ENCODE measurements at regions not wholly inside any gene's neighbourhood (a gene's known extent, or its start where the extent isn't known, plus 50 kb on each side); places are given as distances from the start of the nearest gene placed in this dataset.

DNA sequence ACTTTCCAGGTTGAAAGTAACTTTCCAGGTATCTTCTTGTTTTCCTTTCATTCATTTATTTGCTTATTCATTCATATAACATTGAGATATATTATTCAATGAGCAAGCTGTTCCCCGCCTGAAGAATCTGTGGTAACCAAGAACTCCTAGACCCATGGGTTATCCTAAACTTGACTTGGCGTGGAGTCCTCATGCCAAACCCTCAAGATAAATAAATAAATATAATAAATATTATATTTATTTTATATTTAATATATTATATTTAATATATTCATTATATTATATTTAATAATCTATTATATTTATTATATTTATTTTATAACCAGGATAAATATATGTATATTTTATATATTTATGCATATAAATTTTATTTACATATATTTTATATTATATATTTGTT, 674.8 kb downstream of the SUCLG1 start:
- in situ Hi-C loops (cut with MboI; ENCODE audit: low pct_unique_long_range_greater_than_20kb, low sequenced_read_pairs) = no loop called here
- DNase-seq = no peak

DNA sequence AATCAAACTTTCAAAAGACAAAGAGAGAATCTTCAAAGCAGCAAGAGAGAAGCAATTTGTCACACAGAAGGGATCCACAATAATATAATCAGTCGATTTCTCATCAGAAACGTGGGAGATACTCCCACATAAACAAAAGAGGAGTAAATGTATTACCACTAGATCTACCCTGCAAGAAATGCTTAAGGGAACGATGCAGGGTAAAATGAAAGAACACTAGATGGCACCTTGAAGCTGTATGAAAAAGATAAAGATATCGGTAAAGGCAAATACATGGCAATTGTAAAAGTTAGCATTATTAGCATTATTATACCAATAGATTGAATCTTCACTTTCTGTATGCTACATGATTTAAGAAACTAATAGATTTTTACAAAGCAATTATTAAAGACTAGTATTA, 677.0 kb downstream of the SUCLG1 start:
- DNase-seq = no peak
- in situ Hi-C loops (cut with MboI; ENCODE audit: low pct_unique_long_range_greater_than_20kb, low sequenced_read_pairs) = no loop called here

DNA sequence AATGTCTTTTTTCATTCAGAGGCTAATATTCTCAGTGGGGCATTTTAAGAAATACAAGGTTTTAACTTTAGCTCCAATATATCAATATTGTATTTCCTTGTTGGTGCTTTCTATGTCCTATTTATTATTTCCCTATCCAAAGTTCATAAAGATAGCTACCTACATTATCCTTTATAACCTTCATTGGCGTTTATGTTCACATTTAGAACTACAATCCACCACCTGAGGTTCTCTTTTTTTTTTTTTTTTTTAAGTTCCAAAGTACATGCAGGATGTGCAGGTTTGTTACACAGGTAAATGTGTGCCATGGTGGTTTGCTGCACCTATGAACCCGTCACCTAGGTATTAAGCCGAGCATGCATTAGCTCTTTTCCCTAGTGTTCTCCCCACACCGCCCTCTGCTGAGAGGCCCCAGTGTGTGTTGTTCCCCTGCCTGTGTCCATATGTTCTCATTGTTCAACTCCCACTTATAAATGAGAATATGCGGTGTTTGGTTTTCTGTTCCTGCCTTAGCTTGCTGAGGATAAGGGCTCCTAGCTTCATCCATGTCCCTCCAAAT, 694.6 kb downstream of the SUCLG1 start:
- in situ Hi-C loops (cut with MboI; ENCODE audit: low pct_unique_long_range_greater_than_20kb, low sequenced_read_pairs) = no loop called here
- no peak for DNase-seq

GRCh38 chr2:83757329-83757728, 701.8 kb downstream of the SUCLG1 start:
- in situ Hi-C loops (cut with MboI; ENCODE audit: low pct_unique_long_range_greater_than_20kb, low sequenced_read_pairs) = no loop called here
- no peak for DNase-seq

DNA sequence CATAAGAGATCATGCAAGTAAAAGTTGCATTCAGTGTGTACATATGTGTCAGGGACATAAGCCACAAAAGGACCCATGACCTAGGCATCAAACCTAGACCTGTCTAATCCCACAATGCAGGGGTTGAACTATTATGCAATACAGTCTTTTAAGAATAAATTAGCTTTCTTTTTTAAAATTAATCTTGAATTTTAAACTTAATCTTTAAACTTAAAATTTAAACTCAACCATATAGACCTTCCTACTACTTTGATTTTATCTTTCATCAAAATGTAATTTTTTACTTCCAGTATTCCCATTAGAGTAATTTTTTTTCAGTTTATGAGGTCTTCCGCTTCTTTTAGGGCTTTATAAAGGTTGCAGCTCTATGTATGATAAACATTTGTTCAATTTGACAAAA, 702.9 kb downstream of the SUCLG1 start:
- in situ Hi-C loops (cut with MboI; ENCODE audit: low pct_unique_long_range_greater_than_20kb, low sequenced_read_pairs) = no loop called here
- DNase-seq = no peak

GRCh38 chr2:83747141-83747540, 711.9 kb downstream of the SUCLG1 start:
- DNase-seq = no peak
- in situ Hi-C loops (cut with MboI; ENCODE audit: low pct_unique_long_range_greater_than_20kb, low sequenced_read_pairs) = no loop called here

DNA sequence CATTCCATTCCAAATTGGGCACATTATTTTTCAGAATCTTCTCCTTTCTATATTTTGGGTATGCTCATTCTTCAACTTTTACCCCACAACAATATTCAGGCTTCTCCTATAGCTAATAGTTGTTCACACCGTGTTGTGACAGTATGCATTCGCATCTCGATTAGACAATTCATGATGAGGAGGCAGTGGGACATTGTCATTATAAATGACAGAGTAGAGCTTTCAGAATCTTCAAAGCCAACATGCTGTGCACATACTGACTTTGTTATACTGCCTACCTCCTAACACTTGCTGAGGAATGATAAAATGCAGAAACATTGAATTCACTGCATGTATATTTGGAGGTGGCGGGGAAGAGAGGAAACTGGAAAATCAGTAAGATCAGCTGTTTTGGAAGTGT, 714.2 kb downstream of the SUCLG1 start:
- DNase-seq = no peak
- in situ Hi-C loops (cut with MboI; ENCODE audit: low pct_unique_long_range_greater_than_20kb, low sequenced_read_pairs) = no loop called here

- in situ Hi-C loops (cut with MboI; ENCODE audit: low pct_unique_long_range_greater_than_20kb, low sequenced_read_pairs) = no loop called here
- no peak for DNase-seq
Measured at GRCh38 chr2:83742117-83742782, 716.8 kb downstream of the SUCLG1 start.

DNA sequence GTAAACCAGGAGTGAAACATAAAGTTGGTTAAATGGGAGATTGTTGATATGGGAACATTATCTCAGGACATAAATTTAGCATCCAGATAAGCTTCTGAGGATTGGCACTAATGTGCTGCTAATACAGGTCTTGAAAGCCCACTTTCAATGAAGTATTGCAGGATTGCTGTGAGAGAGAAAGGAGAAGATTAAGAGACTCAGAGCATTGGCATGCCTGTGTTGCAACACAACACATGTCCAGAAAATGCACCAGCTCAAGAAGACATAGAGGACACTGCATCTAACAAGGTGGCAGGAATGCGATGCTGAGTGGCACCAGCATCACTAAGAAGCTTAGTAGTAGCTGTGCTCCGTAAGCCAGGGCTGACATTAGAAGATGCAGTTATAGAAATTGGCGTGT, 728.9 kb downstream of the SUCLG1 start:
- DNase-seq = no peak
- in situ Hi-C loops (cut with MboI; ENCODE audit: low pct_unique_long_range_greater_than_20kb, low sequenced_read_pairs) = no loop called here

DNA sequence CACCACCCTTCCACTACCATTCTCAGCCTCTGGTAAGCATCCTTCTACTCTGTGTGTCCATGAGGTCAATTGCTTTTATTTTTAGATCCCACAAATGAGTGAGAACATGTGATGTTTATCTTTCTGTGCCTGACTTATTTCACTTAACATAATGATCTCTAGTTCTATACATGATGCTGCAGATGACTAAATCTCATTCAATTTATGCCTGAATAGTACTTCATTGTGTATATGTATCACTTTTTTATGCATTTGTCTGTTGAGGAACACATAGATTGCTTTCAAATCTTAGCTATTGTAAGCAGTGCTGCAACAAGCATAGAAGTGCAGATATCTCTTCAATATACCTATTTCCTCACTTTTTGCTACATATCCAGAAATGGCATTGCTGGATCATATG, 733.3 kb downstream of the SUCLG1 start:
- in situ Hi-C loops (cut with MboI; ENCODE audit: low pct_unique_long_range_greater_than_20kb, low sequenced_read_pairs) = no loop called here
- no peak for DNase-seq

DNA sequence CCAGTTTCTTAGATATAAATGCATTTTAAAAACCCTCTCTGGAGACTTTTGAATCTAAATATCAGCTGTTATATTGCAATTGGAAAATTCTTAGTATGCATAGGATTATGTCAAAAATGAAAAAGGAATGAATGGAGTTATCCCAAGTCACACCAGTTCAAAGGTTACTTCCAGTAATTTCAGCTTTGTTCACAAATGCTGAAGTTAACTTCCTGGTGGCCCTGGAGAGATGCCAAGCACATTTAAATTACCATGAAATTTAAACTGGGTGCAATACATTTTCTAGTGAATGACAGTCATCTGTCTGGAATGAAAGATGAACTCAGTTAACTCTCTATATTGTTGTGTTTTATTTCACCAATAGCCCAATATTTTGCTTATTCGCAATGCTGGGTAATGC, 753.9 kb downstream of the SUCLG1 start:
- in situ Hi-C loops (cut with MboI; ENCODE audit: low pct_unique_long_range_greater_than_20kb, low sequenced_read_pairs) = no loop called here
- DNase-seq = no peak

DNA sequence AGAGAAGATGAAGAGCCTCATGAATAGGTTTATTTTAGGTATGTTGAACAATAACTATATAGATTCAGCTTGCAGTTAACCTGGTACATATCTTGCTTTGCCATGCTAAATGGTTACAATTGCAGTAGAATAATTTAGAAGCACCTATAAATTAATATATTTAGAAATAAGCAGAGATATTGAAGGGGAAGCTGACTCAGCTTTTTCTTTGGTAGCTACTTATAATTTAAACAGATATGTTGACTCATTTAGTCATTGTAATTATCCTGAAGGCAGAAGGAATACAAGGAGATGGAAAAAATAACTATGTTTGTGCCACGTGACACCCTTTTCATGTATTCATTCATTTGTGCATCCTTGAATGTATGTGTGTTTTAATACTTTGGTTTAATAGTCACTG, 755.5 kb downstream of the SUCLG1 start:
- in situ Hi-C loops (cut with MboI; ENCODE audit: low pct_unique_long_range_greater_than_20kb, low sequenced_read_pairs) = no loop called here

GRCh38 chr2:83696838-83697237, 762.2 kb downstream of the SUCLG1 start:
- in situ Hi-C loops (cut with MboI; ENCODE audit: low pct_unique_long_range_greater_than_20kb, low sequenced_read_pairs) = no loop called here
- no peak for DNase-seq

More for the DNA sequence above, 755.5 kb downstream of the SUCLG1 start:
- no peak for DNase-seq

DNA sequence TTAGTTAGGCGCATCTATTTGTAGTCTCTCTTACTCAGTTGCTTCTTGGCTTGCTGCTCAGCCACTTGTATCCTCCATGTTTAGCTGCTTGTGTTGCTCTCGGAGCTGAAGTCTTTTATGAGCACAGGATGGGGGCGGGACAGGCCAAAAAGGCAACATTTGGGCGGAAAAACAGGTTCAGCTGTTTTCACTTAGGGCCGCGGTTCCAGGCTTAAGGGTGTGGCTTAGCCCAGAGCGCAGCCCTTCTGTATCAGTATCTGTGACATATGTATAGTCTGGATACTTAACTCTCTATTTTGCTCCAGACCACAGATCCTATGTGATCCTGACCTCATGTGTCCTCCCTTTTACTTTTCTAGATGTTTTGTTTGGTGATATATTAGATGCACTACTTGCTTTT, 763.5 kb downstream of the SUCLG1 start:
- in situ Hi-C loops (cut with MboI; ENCODE audit: low pct_unique_long_range_greater_than_20kb, low sequenced_read_pairs) = no loop called here
- DNase-seq = no peak

GRCh38 chr2:83695037-83695436, 764.0 kb downstream of the SUCLG1 start:
- in situ Hi-C loops (cut with MboI; ENCODE audit: low pct_unique_long_range_greater_than_20kb, low sequenced_read_pairs) = no loop called here

DNA sequence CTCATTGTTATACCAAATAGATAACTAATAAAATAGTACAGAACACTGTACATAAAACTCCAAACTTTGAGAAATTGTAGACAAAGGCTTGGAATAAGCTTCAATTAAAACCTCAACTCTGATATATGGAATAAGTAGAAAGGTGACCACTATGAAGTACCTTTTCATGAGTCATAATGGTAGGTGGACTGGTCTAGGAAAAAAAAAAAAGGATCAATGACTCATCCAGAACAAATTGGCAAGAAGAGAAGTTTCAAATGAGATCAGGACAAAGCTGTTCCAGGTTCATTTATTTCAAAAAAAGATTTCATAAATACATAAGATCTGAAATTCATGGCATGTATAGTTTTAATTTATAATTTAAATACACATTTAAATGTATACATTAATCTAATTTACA, 769.7 kb downstream of the SUCLG1 start:
- in situ Hi-C loops (cut with MboI; ENCODE audit: low pct_unique_long_range_greater_than_20kb, low sequenced_read_pairs) = no loop called here
- no peak for DNase-seq

More at GRCh38 chr2:83695037-83695436, 764.0 kb downstream of the SUCLG1 start:
- no peak for DNase-seq

- DNase-seq = no peak
Measured at GRCh38 chr2:83686863-83687262, 772.2 kb downstream of the SUCLG1 start.

GRCh38 chr2:83674050-83674449, 785.0 kb downstream of the SUCLG1 start:
- in situ Hi-C loops (cut with MboI; ENCODE audit: low pct_unique_long_range_greater_than_20kb, low sequenced_read_pairs) = no loop called here
- no peak for DNase-seq

More at GRCh38 chr2:83686863-83687262, 772.2 kb downstream of the SUCLG1 start:
- in situ Hi-C loops (cut with MboI; ENCODE audit: low pct_unique_long_range_greater_than_20kb, low sequenced_read_pairs) = no loop called here

GRCh38 chr2:83665894-83666293, 793.2 kb downstream of the SUCLG1 start:
- no peak for DNase-seq
- in situ Hi-C loops (cut with MboI; ENCODE audit: low pct_unique_long_range_greater_than_20kb, low sequenced_read_pairs) = no loop called here

GRCh38 chr2:83665154-83665553, 793.9 kb downstream of the SUCLG1 start:
- DNase-seq = no peak
- in situ Hi-C loops (cut with MboI; ENCODE audit: low pct_unique_long_range_greater_than_20kb, low sequenced_read_pairs) = no loop called here

DNA sequence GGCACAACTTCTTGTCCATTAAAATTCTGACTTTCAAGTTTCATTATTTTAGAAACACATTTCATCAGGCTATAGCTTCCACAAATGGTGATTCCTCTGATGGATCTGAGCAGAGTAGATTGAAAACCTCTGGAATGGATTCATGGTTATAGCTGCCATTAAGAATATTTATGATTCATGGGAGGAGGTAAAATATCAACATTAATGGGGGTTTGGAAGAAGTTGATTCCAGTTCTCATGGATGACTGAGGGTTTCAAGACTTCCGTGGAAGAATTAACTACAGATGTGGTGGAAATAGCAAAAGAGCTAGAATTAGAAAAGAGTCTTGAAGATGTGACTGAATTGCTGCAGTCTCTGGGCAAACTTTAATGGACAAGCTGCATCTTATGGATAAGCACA, 797.4 kb downstream of the SUCLG1 start:
- in situ Hi-C loops (cut with MboI; ENCODE audit: low pct_unique_long_range_greater_than_20kb, low sequenced_read_pairs) = no loop called here
- DNase-seq = no peak
